Body of pancreas (tissue), 4 donors: ENCODE measurements at regions not wholly inside any gene's neighbourhood (a gene's known extent, or its start where the extent isn't known, plus 50 kb on each side); places are given as distances from the start of the nearest gene placed in this dataset.

Experiments used
- CTCF ChIP-seq, 7 experiments: fragments of 450-650 bp in 4 of 7; fragments of 200-600 bp in 3 of 7; sonication (generic) in 3 of 7; IDR thresholded peaks; one replicate each; pipeline ENCODE4 v1.5.1; 2016 to 2019; ENCODE audit warnings: antibody characterized with exemption in 7 of 7
- POLR2A ChIP-seq, 3 donors: fragments of 450-650 bp; IDR thresholded peaks; one replicate each; pipeline ENCODE4 v1.6.1; 2016; ENCODE audit warnings: antibody characterized with exemption in 3 of 3, mild to moderate bottlenecking in 2 of 3

GRCh38 chr2:203596183-203596582 lies 61.1 kb upstream of the RAPH1 start:
- TF ChIP-seq CTCF (IDR thresholded peaks at IDR 0.05) (no peak), POLR2A (IDR thresholded peaks at IDR 0.05) (no peak)
